ENCODE measurements at regions not wholly inside any gene's neighbourhood (a gene's known extent, or its start where the extent isn't known, plus 50 kb on each side); places are given as distances from the start of the nearest gene placed in this dataset.
A peak's percentile ranks its signal among the peaks of the same experiment; 100 is the strongest.

GRCh38 chr12:127125607-127126259 is 1141.2 kb upstream of the TMEM132C start:
- H4K20me1 ChIP-seq (replicated peaks; ENCODE audit: control insufficient read depth, extremely low read depth, insufficient read depth, low read length) = no peaks in the 10 kb centered on the region
- no peaks in the 10 kb centered on the region for H3K27me3 ChIP-seq (ENCODE audit: control insufficient read depth in 2 of 2, insufficient read depth in 2 of 2, low read length in 2 of 2)
- CTCF ChIA-PET = no interaction called here
- no peaks in the 10 kb centered on the region for H3K36me3 ChIP-seq (ENCODE audit: control insufficient read depth in 2 of 2, extremely low read depth in 1 of 2, insufficient read depth in 2 of 2, low read length in 2 of 2)
- intact Hi-C loops (cut with micrococcal nuclease) = no loop called here
- DNase-seq (ENCODE audit: low read depth, low spot score) = no peak
- H3K9ac ChIP-seq (replicated peaks; ENCODE audit: extremely low read depth, insufficient read depth, low read length) = no peak overlapping the region
- peaks cover 2% of the 10 kb centered on the region for H3K9me3 ChIP-seq (replicated peaks; ENCODE audit: control insufficient read depth, insufficient read depth, low read length)
- no peaks in the 10 kb centered on the region for H3K79me2 ChIP-seq (ENCODE audit: control insufficient read depth, insufficient read depth, low read length)
- H3K9me1 ChIP-seq (replicated peaks; ENCODE audit: control insufficient read depth, extremely low read depth, insufficient read depth, low read length) = no peaks in the 10 kb centered on the region
- no peak overlapping the region for H2AFZ ChIP-seq (ENCODE audit: low read depth, low read length)
- H3K4me3 ChIP-seq (replicated peaks in 1 of 3; ENCODE audit: insufficient read depth in 1 of 3, low read depth in 1 of 3, low read length in 3 of 3) = no peak overlapping the region
- POLR2A ChIA-PET = no interaction called here
- H3K4me1 ChIP-seq (ENCODE audit: control insufficient read depth, extremely low read depth, insufficient read depth, low read length) = no peaks in the 10 kb centered on the region
- FAIRE-seq = no peak
- H3K4me2 ChIP-seq (ENCODE audit: insufficient read depth, low read length) = no peak overlapping the region
- no TSS peak for BruUV-seq (replicated peaks)
- TF ChIP-seq EZH2 (IDR thresholded peaks at IDR 0.05; ENCODE audit: borderline replicate concordance, low read depth, low read length, severe bottlenecking) (no peak), JUN (IDR thresholded peaks at IDR 0.05; ENCODE audit: borderline replicate concordance, insufficient read depth, insufficient read length, low read depth) (peak; percentile 16)
- dilution Hi-C loops (cut with MboI; ENCODE audit: extremely low pct_ligation_motif_present, low sequenced_read_pairs) = no loop called here
- H3K27ac ChIP-seq (ENCODE audit: insufficient read depth, low read depth, low read length) = no peak overlapping the region

GRCh38 chr12:127126260-127126628 is 1140.7 kb upstream of the TMEM132C start:
- dilution Hi-C loops (cut with MboI; ENCODE audit: extremely low pct_ligation_motif_present, low sequenced_read_pairs) (no loop called here), intact Hi-C loops (cut with micrococcal nuclease) (no loop called here)
- FAIRE-seq (no peak), DNase-seq (ENCODE audit: low read depth, low spot score) (no peak)
- Histone ChIP-seq H3K79me2 (ENCODE audit: control insufficient read depth, insufficient read depth, low read length) (no peaks in the 10 kb centered on the region), H3K27ac (ENCODE audit: insufficient read depth, low read depth, low read length) (no peak overlapping the region), H3K4me1 (ENCODE audit: control insufficient read depth, extremely low read depth, insufficient read depth, low read length) (no peaks in the 10 kb centered on the region), H3K4me2 (ENCODE audit: insufficient read depth, low read length) (no peak overlapping the region), H3K9ac (replicated peaks; ENCODE audit: extremely low read depth, insufficient read depth, low read length) (no peak overlapping the region), H3K9me3 (replicated peaks; ENCODE audit: control insufficient read depth, insufficient read depth, low read length) (peaks cover 2% of the 10 kb centered on the region), H3K27me3 (ENCODE audit: control insufficient read depth in 2 of 2, insufficient read depth in 2 of 2, low read length in 2 of 2) (no peaks in the 10 kb centered on the region), H3K4me3 (replicated peaks in 1 of 3; ENCODE audit: insufficient read depth in 1 of 3, low read depth in 1 of 3, low read length in 3 of 3) (no peak overlapping the region), H4K20me1 (replicated peaks; ENCODE audit: control insufficient read depth, extremely low read depth, insufficient read depth, low read length) (no peaks in the 10 kb centered on the region), H3K9me1 (replicated peaks; ENCODE audit: control insufficient read depth, extremely low read depth, insufficient read depth, low read length) (no peaks in the 10 kb centered on the region), H3K36me3 (ENCODE audit: control insufficient read depth in 2 of 2, extremely low read depth in 1 of 2, insufficient read depth in 2 of 2, low read length in 2 of 2) (no peaks in the 10 kb centered on the region), H2AFZ (ENCODE audit: low read depth, low read length) (no peak overlapping the region)
- no TSS peak for BruUV-seq (replicated peaks)
- ChIA-PET POLR2A (no interaction called here), CTCF (no interaction called here)
- TF ChIP-seq GATA2 (IDR thresholded peaks at IDR 0.05; ENCODE audit: insufficient read depth, insufficient read length, low read depth, low read length) = no peak
- no peak for TF ChIP-seq CTCF (IDR thresholded peaks at IDR 0.05; ENCODE audit: extremely low read depth in 1 of 2, insufficient read depth in 1 of 2, low read depth in 1 of 2, low read length in 2 of 2)

Measured in endothelial cell of umbilical vein (primary cell).